H1 (cell line): ENCODE measurements at regions not wholly inside any gene's neighbourhood (a gene's known extent, or its start where the extent isn't known, plus 50 kb on each side); places are given as distances from the start of the nearest gene placed in this dataset.

Source experiments
- CTCF ChIA-PET: fragments of 300-600 bp; sonication (Branson Sonifier 250); formaldehyde crosslinking; loops from one replicate; lab custom pipeline; 2021; ENCODE audit not compliant: partially characterized antibody; lab: Charles Lee
- POLR2A ChIA-PET: fragments of 300-600 bp; sonication (Branson Sonifier 250); formaldehyde crosslinking; loops from one replicate; lab custom pipeline; 2021; ENCODE audit warnings: inconsistent platforms; ENCODE audit not compliant: partially characterized antibody; lab: Charles Lee
- DNase-seq, 2 experiments: peaks; one replicate each; pipeline versions ENCODE4 v3.0.0 to v3.0.0-alpha.2; 2010 to 2022; ENCODE audit warnings: low spot score in 2 of 2, low read depth in 1 of 2, mixed read lengths in 1 of 2
- FAIRE-seq: peaks from 2 replicates; lab custom pipeline; 2011; peaks lifted over from hg19 to GRCh38; lab: Jason Lieb, UNC
- H2AFZ ChIP-seq: 2 replicates; pipeline ENCODE4 v1.8.1; 2012; ENCODE audit warnings: low read length, inconsistent platforms
- H2AK5ac ChIP-seq: 2 replicates; pipeline ENCODE4 v1.6.1; 2013; ENCODE audit warnings: low read depth, low read length
- H2BK120ac ChIP-seq: replicated peaks from 2 replicates; pipeline ENCODE3; 2013; ENCODE audit warnings: low read depth, low read length, inconsistent platforms
- H2BK12ac ChIP-seq: 2 replicates; pipeline ENCODE4 v1.6.1; 2013; ENCODE audit warnings: low read depth, low read length
- H2BK15ac ChIP-seq: 2 replicates; pipeline ENCODE4 v1.6.1; 2013; ENCODE audit warnings: low read length
- H2BK20ac ChIP-seq: 2 replicates; pipeline ENCODE4 v1.6.1; 2013; ENCODE audit warnings: low read length
- H2BK5ac ChIP-seq: 2 replicates; pipeline ENCODE4 v1.6.1; 2013; ENCODE audit warnings: low read depth, low read length
- H3K14ac ChIP-seq: 2 replicates; pipeline ENCODE4 v1.6.1; 2013; ENCODE audit warnings: inconsistent platforms; ENCODE audit not compliant: insufficient read length
- H3K18ac ChIP-seq: 2 replicates; pipeline ENCODE4 v1.6.1; 2013; ENCODE audit warnings: low read length; ENCODE audit errors: extremely low read depth
- H3K23ac ChIP-seq: 2 replicates; pipeline ENCODE4 v1.6.1; 2013; ENCODE audit warnings: inconsistent platforms; ENCODE audit not compliant: insufficient read length
- H3K23me2 ChIP-seq: 2 replicates; pipeline ENCODE4 v1.6.1; 2013; ENCODE audit warnings: low read depth, low read length
- H3K27ac ChIP-seq: 2 replicates; pipeline ENCODE4 v1.6.1; 2011; ENCODE audit warnings: low read depth, low read length, inconsistent platforms
- H3K27me3 ChIP-seq, 4 experiments: replicated peaks in 1 of 4; 1 replicate in 1 of 4; 2 replicates in 3 of 4; pipeline versions ENCODE4 v1.6.1 to v1.8.1; 2011 to 2013; ENCODE audit warnings: low read length in 3 of 4, mild to moderate bottlenecking in 3 of 4, inconsistent platforms in 2 of 4, mixed read lengths in 2 of 4, moderate library complexity in 1 of 4; ENCODE audit not compliant: control insufficient read depth in 3 of 4, insufficient read depth in 3 of 4; ENCODE audit errors: extremely low read depth in 1 of 4
- H3K36me3 ChIP-seq, 4 experiments: 2 replicates each; pipeline versions ENCODE4 v1.6.1 to v1.8.1; 2011 to 2013; ENCODE audit warnings: mild to moderate bottlenecking in 4 of 4, low read length in 3 of 4, moderate library complexity in 2 of 4, control low read depth in 1 of 4, inconsistent platforms in 1 of 4; ENCODE audit not compliant: insufficient read depth in 4 of 4, control insufficient read depth in 2 of 4
- H3K4ac ChIP-seq: replicated peaks from 2 replicates; pipeline ENCODE3; 2013; ENCODE audit warnings: low read length, low read depth, mixed read lengths, inconsistent platforms; ENCODE audit not compliant: insufficient read length
- H3K4me1 ChIP-seq, 4 experiments: replicated peaks in 1 of 4; 1 replicate in 1 of 4; 2 replicates in 3 of 4; pipeline versions ENCODE4 v1.6.1 to v1.8.1; 2011 to 2013; ENCODE audit warnings: low read length in 3 of 4, inconsistent platforms in 2 of 4, mixed read lengths in 1 of 4; ENCODE audit not compliant: insufficient read depth in 4 of 4, control insufficient read depth in 3 of 4
- H3K4me2 ChIP-seq, 2 experiments: 2 replicates each; pipeline versions ENCODE4 v1.6.1 to v1.8.1; 2011 to 2013; ENCODE audit warnings: low read depth in 2 of 2, low read length in 2 of 2, control low read depth in 1 of 2, inconsistent platforms in 1 of 2, mild to moderate bottlenecking in 1 of 2; ENCODE audit not compliant: insufficient read depth in 1 of 2
- H3K4me3 ChIP-seq, 4 experiments: fragments of 200-600, 300-600 bp in 1 of 4; sonication (generic), shearing (Covaris generic), sonication (Bioruptor Twin) in 1 of 4; 2 replicates each; pipeline versions ENCODE4 v1.5.1 to v1.8.1; 2011 to 2016; ENCODE audit warnings: low read length in 4 of 4, low read depth in 3 of 4, control low read depth in 2 of 4, inconsistent platforms in 2 of 4, mild to moderate bottlenecking in 2 of 4, mixed read lengths in 1 of 4, moderate library complexity in 1 of 4; ENCODE audit not compliant: insufficient read depth in 2 of 4; ENCODE audit errors: extremely low read depth in 1 of 4
- H3K56ac ChIP-seq: replicated peaks from 2 replicates; pipeline ENCODE3; 2013; ENCODE audit warnings: low read depth, mild to moderate bottlenecking, mixed read lengths, low read length, inconsistent platforms; ENCODE audit not compliant: insufficient read length
- H3K79me1 ChIP-seq: 2 replicates; pipeline ENCODE4 v1.6.1; 2013; ENCODE audit warnings: low read depth, low read length, control low read depth
- H3K79me2 ChIP-seq, 2 experiments: 2 replicates each; pipeline versions ENCODE4 v1.6.1 to v1.8.1; 2012 to 2013; ENCODE audit warnings: low read length in 2 of 2, mild to moderate bottlenecking in 2 of 2, inconsistent platforms in 1 of 2; ENCODE audit not compliant: insufficient read depth in 2 of 2, control insufficient read depth in 1 of 2
- H3K9ac ChIP-seq, 4 experiments: replicated peaks in 1 of 4; 1 replicate in 1 of 4; 2 replicates in 3 of 4; pipeline versions ENCODE4 v1.6.1 to v1.8.1; 2011 to 2013; ENCODE audit warnings: low read depth in 3 of 4, low read length in 3 of 4, control low read depth in 2 of 4, mild to moderate bottlenecking in 2 of 4, moderate library complexity in 2 of 4, inconsistent platforms in 1 of 4; ENCODE audit errors: extremely low read depth in 1 of 4
- H3K9me3 ChIP-seq, 2 experiments: 2 replicates each; pipeline versions ENCODE4 v1.6.1 to v1.8.1; 2012 to 2013; ENCODE audit warnings: mild to moderate bottlenecking in 2 of 2, moderate library complexity in 2 of 2, control low read depth in 1 of 2, inconsistent platforms in 1 of 2, low read depth in 1 of 2, low read length in 1 of 2, mixed read lengths in 1 of 2; ENCODE audit not compliant: insufficient read depth in 2 of 2
- H4K20me1 ChIP-seq, 2 experiments: replicated peaks in 1 of 2; 2 replicates each; pipeline versions ENCODE3 to v1.8.1; 2011 to 2013; ENCODE audit warnings: inconsistent platforms in 2 of 2, low read length in 2 of 2, mild to moderate bottlenecking in 1 of 2; ENCODE audit not compliant: insufficient read depth in 2 of 2, control insufficient read depth in 1 of 2
- H4K5ac ChIP-seq: 2 replicates; pipeline ENCODE4 v1.6.1; 2013; ENCODE audit warnings: low read length, low read depth, mixed read lengths, inconsistent platforms; ENCODE audit not compliant: insufficient read length
- H4K8ac ChIP-seq: 2 replicates; pipeline ENCODE4 v1.8.0; 2013; ENCODE audit warnings: mild to moderate bottlenecking, moderate library complexity, low read length, inconsistent platforms; ENCODE audit not compliant: insufficient read depth; ENCODE audit errors: extremely low read depth
- H4K91ac ChIP-seq: replicated peaks from 2 replicates; pipeline ENCODE3; 2013; ENCODE audit warnings: low read length, mixed read lengths, inconsistent platforms; ENCODE audit not compliant: insufficient read length
- CHD1 ChIP-seq: IDR thresholded peaks from 2 replicates; pipeline ENCODE4 v1.6.1; 2012; ENCODE audit warnings: low read depth, low read length, improper control_type of control experiment
- WGBS, 2 experiments: shearing (Covaris generic) in 1 of 2; methylation state at CpG; one replicate each; pipeline versions ENCODE4 v1.1.6 to v1.1.7; 2013 to 2015; ENCODE audit warnings: low lambda C conversion rate in 2 of 2, mixed read lengths in 2 of 2, inconsistent platforms in 1 of 2, low coverage in 1 of 2, missing lambda C conversion rate in 1 of 2; ENCODE audit not compliant: insufficient replicate concordance in 2 of 2, insufficient coverage in 1 of 2, insufficient read length in 1 of 2; ENCODE audit errors: extremely low coverage in 1 of 2, missing lambda C conversion rate in 1 of 2; 5-methylcytosine and 5-hydroxymethylcytosine counted together

- Histone ChIP-seq H3K79me2 (no peaks in the 10 kb centered on the region), H3K9me3 (no peaks in the 10 kb centered on the region), H3K4me1 (no peaks in the 10 kb centered on the region), H2BK12ac (no peak overlapping the region), H2BK5ac (no peak overlapping the region), H2BK20ac (no peak overlapping the region), H4K91ac (no peak overlapping the region), H3K9ac (no peak overlapping the region), H3K14ac (no peak overlapping the region), H4K5ac (no peak overlapping the region), H3K4me3 (no peak overlapping the region), H2AK5ac (no peak overlapping the region), H3K27me3 (no peaks in the 10 kb centered on the region), H2BK15ac (no peak overlapping the region), H3K56ac (no peak overlapping the region), H4K20me1 (no peaks in the 10 kb centered on the region), H3K79me1 (no peaks in the 10 kb centered on the region), H2AFZ (no peak overlapping the region), H3K23ac (no peak overlapping the region), H2BK120ac (no peak overlapping the region), H4K8ac (no peak overlapping the region), H3K18ac (no peak overlapping the region), H3K4me2 (no peak overlapping the region), H3K36me3 (no peaks in the 10 kb centered on the region), H3K27ac (no peak overlapping the region), H3K23me2 (no peaks in the 10 kb centered on the region), H3K4ac (no peak overlapping the region)
- no peak for TF ChIP-seq CHD1
- CTCF ChIA-PET, result no interaction called here
- DNase-seq (no peak), FAIRE-seq (no peak)
- POLR2A ChIA-PET, result no interaction called here
- 96% methylated on average over 2 of the region's 2 CpGs; no CpG with 5 or more reads in 1 of the 2 experiments for WGBS, 2 experiments
Observed at GRCh38 chr11:110928391-110928790, 216.2 kb upstream of the ARHGAP20 start.
